ENCODE measurements at regions not wholly inside any gene's neighbourhood (a gene's known extent, or its start where the extent isn't known, plus 50 kb on each side); places are given as distances from the start of the nearest gene placed in this dataset.

- TF ChIP-seq ETS1 (IDR thresholded peaks at IDR 0.05) = no peak
- no peak for TF ChIP-seq CTCF (conservative IDR thresholded peaks at IDR 0.05; ENCODE audit: low read depth in 2 of 2)
- no peak for TF ChIP-seq CREB1 (CRISPR knock-in tag; IDR thresholded peaks at IDR 0.05; ENCODE audit: low read depth)
Observed at GRCh38 chrX:88416002-88416401, 331.0 kb upstream of the CPXCR1 start (continued).

- no peaks in the 10 kb centered on the region for H3K4me1 Mint-ChIP-seq
- Histone ChIP-seq H3K9me2 (ENCODE audit: insufficient read depth) (no peaks in the 10 kb centered on the region), H2AFZ (no peak overlapping the region), H3K79me2 (replicated peaks; ENCODE audit: insufficient read depth) (no peaks in the 10 kb centered on the region), H3K4me1 (ENCODE audit: insufficient read depth) (no peaks in the 10 kb centered on the region), H3K36me3 (ENCODE audit: insufficient read depth) (no peaks in the 10 kb centered on the region), H3K27ac (ENCODE audit: low read depth) (no peak overlapping the region), H3K27me3 (ENCODE audit: insufficient read depth) (no peaks in the 10 kb centered on the region), H4K20me1 (replicated peaks; ENCODE audit: insufficient read depth) (no peaks in the 10 kb centered on the region), H3K4me2 (no peak overlapping the region), H3F3A (replicated peaks; ENCODE audit: low read depth) (no peaks in the 10 kb centered on the region), H3K4me3 (no peak overlapping the region)
- no peak for ATAC-seq
- H3K4me3 Mint-ChIP-seq = no peak overlapping the region
- H3K36me3 Mint-ChIP-seq (ENCODE audit: low read depth) = no peaks in the 10 kb centered on the region
- DNase-seq (ENCODE audit: low spot score) = no peak
- H3K9me3 Mint-ChIP-seq = no peaks in the 10 kb centered on the region
- no peak for TF ChIP-seq JUNB (IDR thresholded peaks at IDR 0.05; ENCODE audit: unreplicated experiment)
- TF ChIP-seq ZNF331 (CRISPR knock-in tag; IDR thresholded peaks at IDR 0.05; ENCODE audit: low read depth) = no peak
- no peak for TF ChIP-seq STAT1 (IDR thresholded peaks at IDR 0.05; ENCODE audit: unreplicated experiment)
- no peak for TF ChIP-seq ZNF462 (CRISPR knock-in tag; IDR thresholded peaks at IDR 0.05)
- no peak for TF ChIP-seq REST (IDR thresholded peaks at IDR 0.05; ENCODE audit: unreplicated experiment)
- no peak for TF ChIP-seq CREB1 (CRISPR knock-in tag; IDR thresholded peaks at IDR 0.05; ENCODE audit: low read depth)
- no peaks in the 10 kb centered on the region for H3K27me3 Mint-ChIP-seq (ENCODE audit: insufficient read depth, low read depth, poor library complexity)
- no peak overlapping the region for H3K27ac Mint-ChIP-seq
Observed at GRCh38 chrX:88416965-88417364, 330.1 kb upstream of the CPXCR1 start.

Measured in GM23338 (cell line).